ENCODE measurements at regions not wholly inside any gene's neighbourhood (a gene's known extent, or its start where the extent isn't known, plus 50 kb on each side); places are given as distances from the start of the nearest gene placed in this dataset.
"Not testable (repeated sequence)": the region's sequence is repeated elsewhere in the genome, so short reads cannot be mapped to it uniquely, and the experiment has no call there.

DNA sequence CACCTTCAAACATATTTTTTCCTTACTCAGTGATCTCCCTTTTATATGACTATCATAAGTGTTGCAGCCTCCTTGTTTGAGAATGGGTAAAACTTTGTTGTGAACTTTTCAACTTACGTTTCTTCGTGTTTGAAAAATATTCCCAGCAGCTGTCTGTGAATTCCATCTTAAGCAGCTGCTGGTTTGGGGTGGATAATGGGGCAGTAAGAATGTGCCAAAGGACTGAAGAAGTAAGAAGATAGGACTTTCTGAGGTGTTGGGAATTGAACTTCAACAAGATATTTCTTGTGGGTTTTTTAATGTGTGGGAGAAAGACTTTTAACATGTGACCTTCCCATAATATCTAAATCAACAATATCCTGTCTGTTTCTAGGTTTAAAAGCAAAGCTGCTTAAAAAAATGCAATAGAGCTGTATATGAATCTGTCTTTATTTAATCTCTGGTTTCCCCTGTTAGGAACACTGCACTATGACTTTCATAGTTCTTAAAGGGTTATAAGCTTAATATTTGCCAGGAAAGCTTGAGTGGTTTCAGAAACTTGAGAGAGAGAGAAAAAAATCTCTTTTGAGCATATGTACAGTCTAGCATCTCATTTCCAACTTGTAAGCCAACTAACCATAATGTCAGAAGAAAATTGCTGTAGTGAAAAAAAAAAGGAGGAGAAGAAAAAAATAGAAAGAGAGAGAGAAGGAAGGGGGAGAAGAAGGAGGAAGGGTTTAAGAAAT lies 1659.2 kb upstream of the FLRT2 start:
- Histone ChIP-seq H3K4me3 (ENCODE audit: low read length in 2 of 2) (no peak overlapping the region), H3K36me3 (ENCODE audit: control insufficient read depth in 2 of 2, insufficient read depth in 2 of 2, low read length in 1 of 2) (no peaks in the 10 kb centered on the region), H3K27ac (ENCODE audit: low read depth in 1 of 2, low read length in 1 of 2) (no peak overlapping the region), H3K9me3 (ENCODE audit: control insufficient read depth in 2 of 2, insufficient read depth in 1 of 2, low read length in 1 of 2) (no peaks in the 10 kb centered on the region), H3K4me1 (ENCODE audit: control insufficient read depth in 2 of 2, insufficient read depth in 2 of 2, low read length in 2 of 2) (no peaks in the 10 kb centered on the region), H3K27me3 (ENCODE audit: control insufficient read depth in 2 of 2, insufficient read depth in 1 of 2, low read length in 1 of 2) (no peaks in the 10 kb centered on the region)
- WGBS: 94% methylated on average over 2 of the region's 2 CpGs
- no peak for DNase-seq (ENCODE audit: low read depth in 6 of 9, low spot score in 9 of 9)

DNA sequence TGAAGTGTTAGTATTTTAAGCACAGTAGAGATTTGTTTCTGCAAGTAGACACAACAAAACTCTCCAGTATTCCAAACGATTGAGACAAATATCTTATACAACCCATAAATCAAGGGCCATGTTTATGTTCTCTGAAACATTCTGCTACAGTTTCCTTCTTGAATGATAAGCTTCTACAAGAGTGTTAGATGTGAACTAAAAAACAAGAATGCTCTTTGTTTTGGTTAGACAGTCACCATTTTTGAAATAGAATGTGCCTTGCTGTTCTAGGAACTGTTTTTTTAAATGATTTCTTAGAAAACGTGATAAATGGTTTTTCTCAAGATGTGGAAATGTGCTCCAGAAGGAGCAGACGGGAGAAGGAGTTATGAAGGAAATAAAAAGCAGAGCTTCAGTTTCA lies 1656.3 kb upstream of the FLRT2 start:
- H3K27ac ChIP-seq (ENCODE audit: low read depth in 1 of 2, low read length in 1 of 2): no peak overlapping the region
- no peak for DNase-seq (ENCODE audit: low read depth in 6 of 9, low spot score in 9 of 9)

DNA sequence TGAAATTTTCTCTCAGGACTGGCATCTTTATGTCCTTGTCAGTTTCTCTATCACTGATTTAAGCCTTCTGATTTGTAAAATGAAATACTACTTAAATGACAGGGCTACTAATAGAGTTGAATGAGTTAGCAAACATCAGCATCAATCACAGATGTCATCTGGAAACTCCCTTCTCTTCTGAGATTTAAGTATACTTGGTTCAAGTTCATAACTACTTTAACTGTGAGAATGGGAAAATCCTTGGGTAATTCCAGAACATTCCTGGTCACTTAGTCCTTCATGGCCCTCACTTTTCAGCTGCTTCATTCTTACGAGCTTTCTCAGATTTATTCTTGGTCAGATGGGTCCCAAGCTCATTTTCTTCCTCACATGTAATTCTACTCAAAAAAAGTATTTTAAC lies 1655.3 kb upstream of the FLRT2 start:
- Histone ChIP-seq H3K4me1 (ENCODE audit: control insufficient read depth in 2 of 2, insufficient read depth in 2 of 2, low read length in 2 of 2) (no peaks in the 10 kb centered on the region), H3K4me3 (ENCODE audit: low read length in 2 of 2) (no peak overlapping the region), H3K27me3 (ENCODE audit: control insufficient read depth in 2 of 2, insufficient read depth in 1 of 2, low read length in 1 of 2) (no peaks in the 10 kb centered on the region), H3K27ac (ENCODE audit: low read depth in 1 of 2, low read length in 1 of 2) (no peak overlapping the region), H3K9me3 (ENCODE audit: control insufficient read depth in 2 of 2, insufficient read depth in 1 of 2, low read length in 1 of 2) (no peaks in the 10 kb centered on the region), H3K36me3 (ENCODE audit: control insufficient read depth in 2 of 2, insufficient read depth in 2 of 2, low read length in 1 of 2) (no peaks in the 10 kb centered on the region)
- WGBS: 86% methylated on average over 1 of the region's 1 CpG
- DNase-seq (ENCODE audit: low read depth in 6 of 9, low spot score in 9 of 9): peak in 1 of 9 donors; percentile 10

More for the DNA sequence above, 1656.3 kb upstream of the FLRT2 start:
- Histone ChIP-seq H3K4me3 (ENCODE audit: low read length in 2 of 2) (no peak overlapping the region), H3K4me1 (ENCODE audit: control insufficient read depth in 2 of 2, insufficient read depth in 2 of 2, low read length in 2 of 2) (no peaks in the 10 kb centered on the region), H3K9me3 (ENCODE audit: control insufficient read depth in 2 of 2, insufficient read depth in 1 of 2, low read length in 1 of 2) (no peaks in the 10 kb centered on the region), H3K36me3 (ENCODE audit: control insufficient read depth in 2 of 2, insufficient read depth in 2 of 2, low read length in 1 of 2) (no peaks in the 10 kb centered on the region), H3K27me3 (ENCODE audit: control insufficient read depth in 2 of 2, insufficient read depth in 1 of 2, low read length in 1 of 2) (no peaks in the 10 kb centered on the region)
- 40% methylated on average over 3 of the region's 3 CpGs for WGBS

DNA sequence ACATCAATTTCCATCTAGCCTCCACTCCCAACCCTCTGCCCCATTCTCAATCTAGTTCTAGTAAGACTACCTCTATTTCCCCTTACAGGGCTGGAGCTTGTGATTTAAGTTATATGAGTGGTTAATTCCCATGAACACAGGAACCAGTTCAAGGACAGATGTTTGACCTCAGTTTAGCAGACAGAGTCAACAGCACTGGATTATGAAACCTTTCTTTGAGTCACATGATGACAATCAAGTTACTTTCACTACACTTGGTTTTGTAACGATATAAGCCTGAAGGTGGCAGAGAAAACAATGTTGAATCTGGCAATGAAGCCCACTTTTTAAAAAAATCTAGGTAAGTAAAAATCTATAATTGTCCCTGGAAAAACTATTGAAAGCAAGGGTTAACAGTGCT lies 1646.2 kb upstream of the FLRT2 start:
- 93% methylated on average over 1 of the region's 1 CpG for WGBS
- no peaks in the 10 kb centered on the region for H3K4me1 ChIP-seq (ENCODE audit: control insufficient read depth in 2 of 2, insufficient read depth in 2 of 2, low read length in 2 of 2)
- H3K36me3 ChIP-seq (ENCODE audit: control insufficient read depth in 2 of 2, insufficient read depth in 2 of 2, low read length in 1 of 2): no peaks in the 10 kb centered on the region
- no peak overlapping the region for H3K4me3 ChIP-seq (ENCODE audit: low read length in 2 of 2)
- H3K27me3 ChIP-seq (ENCODE audit: control insufficient read depth in 2 of 2, insufficient read depth in 1 of 2, low read length in 1 of 2): no peaks in the 10 kb centered on the region
- no peak for DNase-seq (ENCODE audit: low read depth in 6 of 9, low spot score in 9 of 9)
- H3K27ac ChIP-seq (ENCODE audit: low read depth in 1 of 2, low read length in 1 of 2): no peak overlapping the region
- H3K9me3 ChIP-seq (ENCODE audit: control insufficient read depth in 2 of 2, insufficient read depth in 1 of 2, low read length in 1 of 2): no peaks in the 10 kb centered on the region

DNA sequence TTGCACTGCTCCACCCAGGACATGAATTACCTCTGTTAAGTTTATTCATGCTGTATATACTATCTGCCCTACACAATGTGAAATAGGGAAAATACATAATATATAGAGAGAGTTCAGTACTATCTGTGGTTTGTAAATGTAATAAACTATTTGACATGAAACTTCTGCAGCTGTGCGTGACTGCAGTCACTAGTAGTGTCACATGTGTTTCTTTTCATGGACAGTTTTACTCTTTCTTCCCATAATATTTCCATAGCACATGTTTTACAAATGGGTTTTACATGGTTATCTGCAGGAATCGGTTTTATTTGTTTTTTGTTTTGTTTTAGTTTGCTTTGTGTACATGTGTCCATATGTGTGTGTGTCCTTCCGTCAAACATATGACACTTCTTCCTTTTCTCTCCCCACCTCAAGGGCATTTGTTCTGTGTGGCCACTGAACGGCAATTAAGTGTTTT lies 1644.1 kb upstream of the FLRT2 start:
- Histone ChIP-seq H3K36me3 (ENCODE audit: control insufficient read depth in 2 of 2, insufficient read depth in 2 of 2, low read length in 1 of 2) (no peaks in the 10 kb centered on the region), H3K27me3 (ENCODE audit: control insufficient read depth in 2 of 2, insufficient read depth in 1 of 2, low read length in 1 of 2) (no peaks in the 10 kb centered on the region), H3K4me3 (ENCODE audit: low read length in 2 of 2) (no peak overlapping the region), H3K4me1 (ENCODE audit: control insufficient read depth in 2 of 2, insufficient read depth in 2 of 2, low read length in 2 of 2) (no peaks in the 10 kb centered on the region), H3K9me3 (ENCODE audit: control insufficient read depth in 2 of 2, insufficient read depth in 1 of 2, low read length in 1 of 2) (no peaks in the 10 kb centered on the region), H3K27ac (ENCODE audit: low read depth in 1 of 2, low read length in 1 of 2) (no peak overlapping the region)
- no peak for DNase-seq (ENCODE audit: low read depth in 6 of 9, low spot score in 9 of 9)
- WGBS: 85% methylated on average over 4 of the region's 4 CpGs

DNA sequence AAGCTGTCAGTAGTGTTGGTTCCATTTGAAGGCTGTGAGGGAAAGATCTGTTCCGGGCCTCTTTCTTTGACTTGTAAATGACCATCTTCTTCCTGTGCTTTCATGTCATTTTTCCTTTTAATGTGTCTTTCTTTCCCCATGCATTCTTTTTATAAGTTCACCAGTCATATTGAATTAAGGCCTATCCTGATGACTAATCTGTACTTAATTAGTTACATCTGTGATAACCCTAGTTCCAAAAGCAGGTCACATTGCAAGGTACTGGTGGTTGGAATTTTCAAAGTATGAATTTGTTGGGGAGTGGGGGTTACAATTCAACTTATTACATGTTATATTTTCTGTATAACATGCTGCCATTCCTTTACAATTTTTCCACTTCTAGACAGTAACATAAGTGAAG lies 1642.1 kb upstream of the FLRT2 start:
- H3K27me3 ChIP-seq (ENCODE audit: control insufficient read depth in 2 of 2, insufficient read depth in 1 of 2, low read length in 1 of 2): no peaks in the 10 kb centered on the region
- H3K4me1 ChIP-seq (ENCODE audit: control insufficient read depth in 2 of 2, insufficient read depth in 2 of 2, low read length in 2 of 2): no peaks in the 10 kb centered on the region
- DNase-seq (ENCODE audit: low read depth in 6 of 9, low spot score in 9 of 9): no peak
- no peaks in the 10 kb centered on the region for H3K36me3 ChIP-seq (ENCODE audit: control insufficient read depth in 2 of 2, insufficient read depth in 2 of 2, low read length in 1 of 2)
- WGBS: 87% methylated on average over 1 of the region's 1 CpG
- no peak overlapping the region for H3K4me3 ChIP-seq (ENCODE audit: low read length in 2 of 2)
- H3K27ac ChIP-seq (ENCODE audit: low read depth in 1 of 2, low read length in 1 of 2): no peak overlapping the region
- H3K9me3 ChIP-seq (ENCODE audit: control insufficient read depth in 2 of 2, insufficient read depth in 1 of 2, low read length in 1 of 2): no peaks in the 10 kb centered on the region

DNA sequence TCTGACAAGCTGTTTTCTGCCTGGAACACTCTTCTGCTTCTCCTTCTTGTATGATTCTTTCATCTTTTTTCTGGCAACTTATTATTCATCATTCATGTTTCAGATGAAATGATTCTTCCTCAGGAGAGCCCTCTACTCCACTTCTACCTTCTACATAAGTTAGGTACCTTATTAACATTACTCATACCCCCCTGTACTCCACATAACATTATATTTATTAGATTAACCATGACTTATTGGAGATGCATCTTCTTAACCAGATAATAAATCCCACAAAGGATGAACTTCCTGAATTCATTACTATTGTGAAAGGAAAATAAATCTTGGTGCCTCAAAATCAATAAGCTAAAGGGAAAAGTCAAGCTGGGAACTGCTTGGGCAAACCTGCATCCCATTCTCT lies 1636.5 kb upstream of the FLRT2 start:
- H3K27ac ChIP-seq (ENCODE audit: low read depth in 1 of 2, low read length in 1 of 2): no peak overlapping the region
- H3K36me3 ChIP-seq (ENCODE audit: control insufficient read depth in 2 of 2, insufficient read depth in 2 of 2, low read length in 1 of 2): no peaks in the 10 kb centered on the region
- H3K4me3 ChIP-seq (ENCODE audit: low read length in 2 of 2): no peak overlapping the region
- DNase-seq (ENCODE audit: low read depth in 6 of 9, low spot score in 9 of 9): no peak
- no peaks in the 10 kb centered on the region for H3K4me1 ChIP-seq (ENCODE audit: control insufficient read depth in 2 of 2, insufficient read depth in 2 of 2, low read length in 2 of 2)
- H3K27me3 ChIP-seq (ENCODE audit: control insufficient read depth in 2 of 2, insufficient read depth in 1 of 2, low read length in 1 of 2): no peaks in the 10 kb centered on the region
- H3K9me3 ChIP-seq (ENCODE audit: control insufficient read depth in 2 of 2, insufficient read depth in 1 of 2, low read length in 1 of 2): no peaks in the 10 kb centered on the region

DNA sequence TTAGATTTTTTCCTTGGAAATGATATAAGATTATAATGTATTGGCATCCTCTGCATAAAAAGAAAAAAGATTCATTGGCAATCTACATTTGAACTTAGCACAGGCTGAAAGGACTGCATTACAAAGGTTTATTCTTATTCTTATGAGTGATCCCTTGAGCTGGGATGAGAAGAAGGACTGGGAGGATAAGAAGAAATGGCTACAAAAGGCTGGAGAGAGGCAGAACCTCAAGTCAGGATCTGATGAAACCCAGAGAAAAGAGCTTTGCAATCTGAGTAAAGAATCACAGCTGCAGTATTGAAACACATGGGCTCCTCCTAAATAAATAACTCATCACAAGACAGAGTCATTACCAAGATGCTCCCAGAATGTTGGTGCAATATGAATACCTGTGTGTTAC lies 1635.4 kb upstream of the FLRT2 start:
- H3K9me3 ChIP-seq (ENCODE audit: control insufficient read depth in 2 of 2, insufficient read depth in 1 of 2, low read length in 1 of 2): no peaks in the 10 kb centered on the region
- DNase-seq (ENCODE audit: low read depth in 6 of 9, low spot score in 9 of 9): no peak
- H3K36me3 ChIP-seq (ENCODE audit: control insufficient read depth in 2 of 2, insufficient read depth in 2 of 2, low read length in 1 of 2): no peaks in the 10 kb centered on the region
- no peaks in the 10 kb centered on the region for H3K27me3 ChIP-seq (ENCODE audit: control insufficient read depth in 2 of 2, insufficient read depth in 1 of 2, low read length in 1 of 2)
- no peak overlapping the region for H3K4me3 ChIP-seq (ENCODE audit: low read length in 2 of 2)
- no peaks in the 10 kb centered on the region for H3K4me1 ChIP-seq (ENCODE audit: control insufficient read depth in 2 of 2, insufficient read depth in 2 of 2, low read length in 2 of 2)
- H3K27ac ChIP-seq (ENCODE audit: low read depth in 1 of 2, low read length in 1 of 2): no peak overlapping the region

DNA sequence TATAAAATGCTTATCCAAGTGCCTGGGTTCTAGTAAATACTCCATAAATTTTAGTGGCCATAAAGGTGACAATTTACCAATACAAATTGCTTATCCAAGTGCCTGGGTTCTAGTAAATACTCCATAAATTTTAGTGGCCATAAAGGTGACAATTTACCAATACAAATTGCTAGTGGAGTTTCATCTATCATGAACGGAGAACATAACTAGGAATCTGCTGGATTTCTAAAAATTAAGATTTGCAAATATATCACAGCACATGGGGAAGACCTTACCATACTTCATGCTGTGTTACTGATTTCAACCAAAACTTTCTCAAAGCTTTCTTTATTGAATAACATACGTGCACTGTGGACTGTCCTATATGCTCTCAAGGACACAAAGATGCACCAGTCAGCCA lies 1631.4 kb upstream of the FLRT2 start:
- not testable (repeated sequence) for H3K27ac ChIP-seq (ENCODE audit: low read depth in 1 of 2, low read length in 1 of 2); H3K4me3 ChIP-seq (ENCODE audit: low read length in 2 of 2); H3K4me1 ChIP-seq (ENCODE audit: control insufficient read depth in 2 of 2, insufficient read depth in 2 of 2, low read length in 2 of 2); H3K27me3 ChIP-seq (ENCODE audit: control insufficient read depth in 2 of 2, insufficient read depth in 1 of 2, low read length in 1 of 2); DNase-seq (ENCODE audit: low read depth in 6 of 9, low spot score in 9 of 9); H3K36me3 ChIP-seq (ENCODE audit: control insufficient read depth in 2 of 2, insufficient read depth in 2 of 2, low read length in 1 of 2); H3K9me3 ChIP-seq (ENCODE audit: control insufficient read depth in 2 of 2, insufficient read depth in 1 of 2, low read length in 1 of 2)
- WGBS: 71% methylated on average over 2 of the region's 2 CpGs

Data from thymus (tissue), 11 donors.